Esophagus muscularis mucosa (tissue), 4 donors: ENCODE measurements at regions not wholly inside any gene's neighbourhood (a gene's known extent, or its start where the extent isn't known, plus 50 kb on each side); places are given as distances from the start of the nearest gene placed in this dataset.

ENCODE experiments used
- DNase-seq: peaks from one replicate; pipeline ENCODE4 v3.0.0-alpha.2; 2017; ENCODE audit errors: extremely low spot score
- H3K27ac ChIP-seq, 4 donors: fragments of 200-600 bp; sonication (generic); replicated peaks in 1 of 4; 1 replicate in 3 of 4; 2 replicates in 1 of 4; pipeline ENCODE4 v1.5.1; 2016 to 2019; ENCODE audit warnings: mild to moderate bottlenecking in 1 of 4
- H3K27me3 ChIP-seq, 4 donors: fragments of 200-600 bp; sonication (generic); one replicate each; pipeline versions ENCODE4 v1.5.1 to v1.6.0; 2016 to 2019
- H3K36me3 ChIP-seq, 4 donors: fragments of 200-600 bp; sonication (generic); one replicate each; pipeline ENCODE4 v1.5.1; 2016 to 2019
- H3K4me1 ChIP-seq, 4 donors: fragments of 200-600 bp; sonication (generic); one replicate each; pipeline ENCODE4 v1.5.1; 2016 to 2019
- H3K4me3 ChIP-seq, 4 donors: fragments of 200-600 bp; sonication (generic); 1 replicate in 2 of 4; 2 replicates in 2 of 4; pipeline ENCODE4 v1.5.1; 2016 to 2019; ENCODE audit warnings: mild to moderate bottlenecking in 4 of 4, moderate library complexity in 1 of 4
- H3K9me3 ChIP-seq, 4 donors: fragments of 200-600 bp; sonication (generic); 1 replicate in 3 of 4; 2 replicates in 1 of 4; pipeline ENCODE4 v1.5.1; 2016 to 2019
- EP300 ChIP-seq: sonication (generic); formaldehyde crosslinking; IDR thresholded peaks from one replicate; pipeline ENCODE4 v1.6.1; 2017; ENCODE audit warnings: antibody characterized with exemption
- POLR2A ChIP-seq: fragments of 450-650 bp; IDR thresholded peaks from one replicate; pipeline ENCODE4 v1.6.1; 2017; ENCODE audit warnings: antibody characterized with exemption, moderate library complexity, mild to moderate bottlenecking, low read depth
- POLR2AphosphoS5 ChIP-seq, 2 donors: sonication (generic); formaldehyde crosslinking; IDR thresholded peaks; one replicate each; pipeline ENCODE4 v1.6.1; 2017; ENCODE audit warnings: antibody characterized with exemption in 2 of 2
- WGBS: methylation state at CpG from one replicate; pipeline ENCODE4 v1.1.5; 2018; 5-methylcytosine and 5-hydroxymethylcytosine counted together
- intact Hi-C: fragments of 100-400 bp; cut with DNase I; formaldehyde crosslinking; loops from one replicate; pipeline ENCODE4 v1.15.1; 2023
- TF ChIP-seq, protein P1 (sequence below), 3 experiments: fragments of 200-600 bp in 2 of 3; fragments of 450-650 bp in 1 of 3; sonication (generic) in 2 of 3; IDR thresholded peaks; one replicate each; pipeline ENCODE4 v1.5.1; 2017 to 2019; ENCODE audit warnings: antibody characterized with exemption in 3 of 3, mild to moderate bottlenecking in 2 of 3, moderate library complexity in 1 of 3

DNA sequence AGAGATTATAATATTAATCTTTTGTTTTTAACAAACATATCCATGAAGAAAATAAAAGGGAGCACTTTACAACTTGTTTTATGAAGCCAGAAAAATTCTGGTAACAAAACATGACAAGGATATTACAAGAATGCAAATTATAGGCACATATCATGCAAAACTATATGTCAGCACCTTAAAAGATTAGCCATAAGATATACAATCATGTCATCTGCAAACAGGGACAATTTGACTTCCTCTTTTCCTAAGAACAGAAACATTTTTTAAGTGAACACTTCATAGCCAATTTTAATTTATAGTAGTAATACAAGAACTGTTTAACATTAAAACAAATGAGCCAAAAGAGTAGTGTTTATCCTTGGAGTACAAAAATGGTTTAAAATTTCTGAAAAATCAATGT lies 916.5 kb upstream of the CNTN5 start:
- Histone ChIP-seq H3K4me3 (no peak overlapping the region), H3K4me1 (no peaks in the 10 kb centered on the region), H3K27me3 (no peaks in the 10 kb centered on the region), H3K27ac (no peak overlapping the region), H3K36me3 (no peaks in the 10 kb centered on the region), H3K9me3 (no peaks in the 10 kb centered on the region)
- no peak for DNase-seq
- intact Hi-C loops = no loop called here
- TF ChIP-seq POLR2AphosphoS5 (IDR thresholded peaks at IDR 0.05) (no peak), EP300 (no peak)
- TF ChIP-seq, protein P1, sequence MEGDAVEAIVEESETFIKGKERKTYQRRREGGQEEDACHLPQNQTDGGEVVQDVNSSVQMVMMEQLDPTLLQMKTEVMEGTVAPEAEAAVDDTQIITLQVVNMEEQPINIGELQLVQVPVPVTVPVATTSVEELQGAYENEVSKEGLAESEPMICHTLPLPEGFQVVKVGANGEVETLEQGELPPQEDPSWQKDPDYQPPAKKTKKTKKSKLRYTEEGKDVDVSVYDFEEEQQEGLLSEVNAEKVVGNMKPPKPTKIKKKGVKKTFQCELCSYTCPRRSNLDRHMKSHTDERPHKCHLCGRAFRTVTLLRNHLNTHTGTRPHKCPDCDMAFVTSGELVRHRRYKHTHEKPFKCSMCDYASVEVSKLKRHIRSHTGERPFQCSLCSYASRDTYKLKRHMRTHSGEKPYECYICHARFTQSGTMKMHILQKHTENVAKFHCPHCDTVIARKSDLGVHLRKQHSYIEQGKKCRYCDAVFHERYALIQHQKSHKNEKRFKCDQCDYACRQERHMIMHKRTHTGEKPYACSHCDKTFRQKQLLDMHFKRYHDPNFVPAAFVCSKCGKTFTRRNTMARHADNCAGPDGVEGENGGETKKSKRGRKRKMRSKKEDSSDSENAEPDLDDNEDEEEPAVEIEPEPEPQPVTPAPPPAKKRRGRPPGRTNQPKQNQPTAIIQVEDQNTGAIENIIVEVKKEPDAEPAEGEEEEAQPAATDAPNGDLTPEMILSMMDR (IDR thresholded peaks at IDR 0.05) = no peak

DNA sequence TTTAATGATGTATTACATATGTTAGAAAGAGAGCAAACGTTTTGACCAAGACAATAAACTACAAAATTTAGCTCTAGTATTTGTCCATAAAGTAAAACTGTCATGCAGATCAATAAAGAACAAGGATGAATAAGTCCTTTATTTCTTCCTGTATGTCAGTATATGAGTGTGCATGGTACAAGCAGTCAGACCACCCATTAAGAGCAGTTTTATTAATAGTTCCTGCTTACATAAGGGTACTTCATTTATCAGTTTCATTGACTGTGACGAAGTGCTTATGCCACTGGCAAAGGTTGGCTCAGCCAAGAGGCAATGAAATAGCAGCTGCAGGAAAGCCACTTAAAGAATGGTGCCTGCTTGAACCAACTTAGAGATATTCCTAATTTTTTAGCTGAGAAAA lies 913.0 kb upstream of the CNTN5 start:
- intact Hi-C loops = no loop called here
- Histone ChIP-seq H3K9me3 (peaks cover 0 to 3% (median 0%) of the 10 kb centered on the region in 4 donors), H3K4me3 (no peak overlapping the region), H3K27me3 (no peaks in the 10 kb centered on the region), H3K27ac (no peak overlapping the region), H3K36me3 (no peaks in the 10 kb centered on the region), H3K4me1 (no peaks in the 10 kb centered on the region)
- TF ChIP-seq POLR2A = no peak
- no peak for TF ChIP-seq POLR2AphosphoS5 (IDR thresholded peaks at IDR 0.05)
- TF ChIP-seq EP300 = no peak
- TF ChIP-seq, protein P1 (IDR thresholded peaks at IDR 0.05) = no peak
- DNase-seq = no peak
- WGBS = 37% methylated on average over 2 of the region's 2 CpGs

DNA sequence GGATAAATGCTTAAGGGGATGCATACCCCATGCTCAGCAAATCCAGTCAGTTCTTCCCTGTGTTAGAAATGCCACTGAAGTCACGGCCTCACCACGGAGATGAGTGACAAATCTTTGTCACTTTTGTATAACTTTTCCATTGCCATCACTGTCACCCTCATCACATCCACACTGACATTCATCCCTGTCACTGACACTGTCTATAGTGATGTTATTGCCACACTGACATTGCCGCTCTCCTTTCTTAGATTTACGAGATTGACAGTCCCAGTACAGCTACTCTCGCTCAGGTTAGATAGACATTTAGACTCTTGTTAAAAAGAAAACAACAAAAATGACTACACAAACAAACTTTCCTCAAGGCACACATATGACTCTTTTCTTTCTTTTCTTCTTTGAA lies 910.7 kb upstream of the CNTN5 start:
- H3K27ac ChIP-seq = no peak overlapping the region
- no peak for DNase-seq
- H3K27me3 ChIP-seq = no peaks in the 10 kb centered on the region
- H3K36me3 ChIP-seq = no peaks in the 10 kb centered on the region
- H3K4me1 ChIP-seq = no peaks in the 10 kb centered on the region
- H3K9me3 ChIP-seq = peaks cover 0 to 3% (median 0%) of the 10 kb centered on the region in 4 donors
- TF ChIP-seq POLR2AphosphoS5 (IDR thresholded peaks at IDR 0.05) (no peak), POLR2A (no peak), EP300 (no peak)
- TF ChIP-seq, protein P1 (IDR thresholded peaks at IDR 0.05) = no peak
- no peak overlapping the region for H3K4me3 ChIP-seq
- intact Hi-C loops = no loop called here
- WGBS = 89% methylated on average over 5 of the region's 5 CpGs

DNA sequence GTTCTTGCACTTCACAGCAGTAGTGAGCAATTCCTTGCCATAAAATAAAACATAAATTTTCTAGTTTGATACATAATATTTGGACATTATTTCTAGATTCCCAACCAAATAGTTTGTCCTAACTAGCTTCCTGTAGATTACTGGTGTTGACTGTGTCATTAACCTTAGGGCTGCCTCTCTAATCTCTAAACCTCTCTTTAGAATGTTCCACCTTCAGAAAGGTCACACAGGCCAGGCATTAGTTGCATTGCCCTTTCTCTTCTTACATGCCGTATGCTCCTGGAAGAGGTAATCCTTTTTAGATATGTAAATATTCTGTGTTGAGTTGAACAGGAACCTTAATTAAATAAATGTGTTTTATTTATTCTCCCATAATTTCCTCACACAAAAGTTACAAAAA lies 904.9 kb upstream of the CNTN5 start:
- no peaks in the 10 kb centered on the region for H3K4me1 ChIP-seq
- H3K9me3 ChIP-seq = peaks cover 0 to 3% (median 0%) of the 10 kb centered on the region in 4 donors
- H3K36me3 ChIP-seq = no peaks in the 10 kb centered on the region
- DNase-seq = no peak
- TF ChIP-seq POLR2AphosphoS5 (IDR thresholded peaks at IDR 0.05) (no peak), EP300 (no peak), POLR2A (no peak)
- TF ChIP-seq, protein P1 (IDR thresholded peaks at IDR 0.05) = no peak
- H3K27ac ChIP-seq = no peak overlapping the region
- H3K27me3 ChIP-seq = no peaks in the 10 kb centered on the region
- WGBS = 70% methylated on average over 1 of the region's 1 CpG
- intact Hi-C loops = no loop called here
- H3K4me3 ChIP-seq = no peak overlapping the region

DNA sequence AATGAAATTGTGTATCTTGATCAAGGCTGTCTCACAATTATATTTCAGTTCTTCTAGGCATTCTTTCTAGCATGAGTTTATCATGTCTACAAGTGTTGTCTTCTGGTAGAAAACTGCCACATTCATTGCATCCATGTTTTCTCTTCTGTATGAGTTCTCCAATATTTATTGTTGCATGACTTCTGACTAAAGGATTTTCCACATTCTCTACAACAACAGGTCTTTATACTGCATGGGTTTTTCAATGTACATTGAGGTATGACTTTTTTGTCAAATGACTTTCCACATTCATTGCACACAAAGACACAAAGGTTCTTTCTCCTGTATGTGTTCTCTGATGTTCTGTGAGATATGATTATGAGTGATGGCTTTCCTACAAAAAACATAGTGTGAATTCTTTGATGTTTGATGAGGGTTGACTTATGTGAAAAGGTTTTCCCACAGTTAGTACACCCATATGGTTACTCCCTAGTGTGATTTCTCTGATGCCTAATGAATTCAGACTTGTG lies 890.6 kb upstream of the CNTN5 start:
- DNase-seq = no peak
- Histone ChIP-seq H3K27ac (no peak overlapping the region), H3K4me1 (no peaks in the 10 kb centered on the region), H3K9me3 (no peaks in the 10 kb centered on the region), H3K27me3 (no peaks in the 10 kb centered on the region), H3K4me3 (no peak overlapping the region), H3K36me3 (no peaks in the 10 kb centered on the region)
- intact Hi-C loops = no loop called here
- TF ChIP-seq POLR2AphosphoS5 (IDR thresholded peaks at IDR 0.05) (no peak), EP300 (no peak), POLR2A (no peak)
- TF ChIP-seq, protein P1 (IDR thresholded peaks at IDR 0.05) = no peak
